Calu3 (cell line): ENCODE measurements at regions not wholly inside any gene's neighbourhood (a gene's known extent, or its start where the extent isn't known, plus 50 kb on each side); places are given as distances from the start of the nearest gene placed in this dataset.

ENCODE experiments used
- BruUV-seq: library from RNA; stranded (reverse); fragments of 400-500 nt; replicated peaks from 2 replicates; lab custom pipeline; 2021; lab: Mats Ljungman, UMichigan
- CTCF ChIA-PET: fragments of 300-600 bp; sonication (Branson Sonifier 250); formaldehyde crosslinking; loops from one replicate; lab custom pipeline; 2022; ENCODE audit warnings: antibody characterized with exemption; lab: Charles Lee
- DNase-seq: peaks from one replicate; pipeline ENCODE4 v3.0.0; 2022
- H3K27ac Mint-ChIP-seq: one replicate; pipeline ENCODE4 v1.8.0; 2022; ENCODE audit warnings: mixed read lengths; ENCODE audit not compliant: unreplicated experiment
- H3K27me3 Mint-ChIP-seq: one replicate; pipeline ENCODE4 v1.8.0; 2022; ENCODE audit warnings: mixed read lengths; ENCODE audit not compliant: unreplicated experiment
- H3K36me3 Mint-ChIP-seq: one replicate; pipeline ENCODE4 v1.8.0; 2022; ENCODE audit warnings: mild to moderate bottlenecking, moderate library complexity, mixed read lengths; ENCODE audit not compliant: insufficient read depth, unreplicated experiment
- H3K4me1 Mint-ChIP-seq: one replicate; pipeline ENCODE4 v1.8.0; 2022; ENCODE audit warnings: mild to moderate bottlenecking, low read depth, mixed read lengths; ENCODE audit not compliant: unreplicated experiment
- H3K4me3 Mint-ChIP-seq: one replicate; pipeline ENCODE4 v1.8.0; 2022; ENCODE audit warnings: mild to moderate bottlenecking, low read depth, moderate library complexity, mixed read lengths; ENCODE audit not compliant: unreplicated experiment
- H3K9me3 Mint-ChIP-seq: one replicate; pipeline ENCODE4 v1.8.0; 2022; ENCODE audit warnings: low read depth, mixed read lengths; ENCODE audit not compliant: unreplicated experiment
- intact Hi-C: fragments of 100-400 bp; cut with micrococcal nuclease; formaldehyde crosslinking; loops from one replicate; pipeline ENCODE4 v1.10.0; 2022; ENCODE audit not compliant: unreplicated experiment
- TF ChIP-seq, protein P1 (sequence below): fragments of 200-600 bp; IDR thresholded peaks from one replicate; pipeline ENCODE4 v1.8.0; 2022; ENCODE audit warnings: antibody characterized with exemption; ENCODE audit not compliant: unreplicated experiment

DNA sequence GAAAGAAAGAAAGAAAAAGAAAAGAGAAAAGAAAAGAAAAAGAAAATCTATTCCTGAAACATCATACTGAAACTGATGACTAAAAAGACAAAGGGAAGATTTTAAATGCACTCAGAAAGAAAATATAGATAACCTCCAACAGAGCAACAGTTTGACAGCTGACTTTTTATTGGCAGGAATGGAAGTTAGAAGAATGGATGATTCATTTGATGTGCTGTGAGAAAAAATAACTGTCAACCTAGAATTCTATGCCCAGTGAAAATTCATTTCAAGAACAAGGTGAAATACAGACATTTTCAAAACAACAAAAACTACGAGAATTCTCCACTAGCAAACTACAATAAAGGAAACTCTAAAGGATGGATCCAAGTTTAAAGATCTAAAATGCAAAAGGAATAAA is 50.5 kb upstream of the HSPA12A start:
- no TSS peak for BruUV-seq
- Mint-ChIP-seq H3K4me3 (no peak overlapping the region), H3K27ac (no peak overlapping the region), H3K36me3 (no peaks in the 10 kb centered on the region), H3K4me1 (no peaks in the 10 kb centered on the region), H3K27me3 (peaks cover 37% of the 10 kb centered on the region), H3K9me3 (no peaks in the 10 kb centered on the region)
- CTCF ChIA-PET, result no interaction called here
- TF ChIP-seq, protein P1, sequence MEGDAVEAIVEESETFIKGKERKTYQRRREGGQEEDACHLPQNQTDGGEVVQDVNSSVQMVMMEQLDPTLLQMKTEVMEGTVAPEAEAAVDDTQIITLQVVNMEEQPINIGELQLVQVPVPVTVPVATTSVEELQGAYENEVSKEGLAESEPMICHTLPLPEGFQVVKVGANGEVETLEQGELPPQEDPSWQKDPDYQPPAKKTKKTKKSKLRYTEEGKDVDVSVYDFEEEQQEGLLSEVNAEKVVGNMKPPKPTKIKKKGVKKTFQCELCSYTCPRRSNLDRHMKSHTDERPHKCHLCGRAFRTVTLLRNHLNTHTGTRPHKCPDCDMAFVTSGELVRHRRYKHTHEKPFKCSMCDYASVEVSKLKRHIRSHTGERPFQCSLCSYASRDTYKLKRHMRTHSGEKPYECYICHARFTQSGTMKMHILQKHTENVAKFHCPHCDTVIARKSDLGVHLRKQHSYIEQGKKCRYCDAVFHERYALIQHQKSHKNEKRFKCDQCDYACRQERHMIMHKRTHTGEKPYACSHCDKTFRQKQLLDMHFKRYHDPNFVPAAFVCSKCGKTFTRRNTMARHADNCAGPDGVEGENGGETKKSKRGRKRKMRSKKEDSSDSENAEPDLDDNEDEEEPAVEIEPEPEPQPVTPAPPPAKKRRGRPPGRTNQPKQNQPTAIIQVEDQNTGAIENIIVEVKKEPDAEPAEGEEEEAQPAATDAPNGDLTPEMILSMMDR, result no peak
- intact Hi-C loops, result no loop called here
- DNase-seq, result no peak

DNA sequence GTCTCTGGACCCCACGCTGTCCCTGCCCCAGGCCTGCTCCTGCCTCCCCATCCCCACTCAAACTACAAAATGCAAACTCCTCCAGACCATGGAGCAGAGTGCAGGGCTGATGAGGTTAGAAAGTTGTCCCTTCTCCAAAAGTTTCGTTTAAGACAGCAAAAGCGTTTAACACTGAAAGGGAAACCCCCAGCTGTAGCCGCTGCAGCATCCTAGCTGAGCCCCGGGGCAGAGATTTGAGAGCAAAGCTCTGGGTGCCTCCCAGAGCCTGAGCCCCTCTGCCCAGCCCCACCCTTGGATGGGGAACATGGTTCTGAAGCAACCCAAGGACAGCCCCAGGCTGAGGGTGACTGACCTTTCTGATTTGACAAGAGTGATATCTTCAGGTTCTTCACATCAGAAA is 52.8 kb upstream of the ENO4 start:
- Mint-ChIP-seq H3K4me3 (no peak overlapping the region), H3K27me3 (peaks cover 44% of the 10 kb centered on the region), H3K36me3 (no peaks in the 10 kb centered on the region), H3K4me1 (no peaks in the 10 kb centered on the region), H3K27ac (no peak overlapping the region), H3K9me3 (no peaks in the 10 kb centered on the region)
- CTCF ChIA-PET, result interaction anchor here (0.8 to 2.9 kb wide), 4 partner anchors 93 to 379 kb away, joined by 3 to 46 read pairs (median 15); no protein-coding TSS in a partner anchor
- TF ChIP-seq, protein P1, result no peak
- no peak for DNase-seq
- intact Hi-C loops, result loop anchor here (2.0 to 5.0 kb wide), 2 partner anchors 276 to 370 kb away; no protein-coding TSS in a partner anchor
- BruUV-seq, result no TSS peak

DNA sequence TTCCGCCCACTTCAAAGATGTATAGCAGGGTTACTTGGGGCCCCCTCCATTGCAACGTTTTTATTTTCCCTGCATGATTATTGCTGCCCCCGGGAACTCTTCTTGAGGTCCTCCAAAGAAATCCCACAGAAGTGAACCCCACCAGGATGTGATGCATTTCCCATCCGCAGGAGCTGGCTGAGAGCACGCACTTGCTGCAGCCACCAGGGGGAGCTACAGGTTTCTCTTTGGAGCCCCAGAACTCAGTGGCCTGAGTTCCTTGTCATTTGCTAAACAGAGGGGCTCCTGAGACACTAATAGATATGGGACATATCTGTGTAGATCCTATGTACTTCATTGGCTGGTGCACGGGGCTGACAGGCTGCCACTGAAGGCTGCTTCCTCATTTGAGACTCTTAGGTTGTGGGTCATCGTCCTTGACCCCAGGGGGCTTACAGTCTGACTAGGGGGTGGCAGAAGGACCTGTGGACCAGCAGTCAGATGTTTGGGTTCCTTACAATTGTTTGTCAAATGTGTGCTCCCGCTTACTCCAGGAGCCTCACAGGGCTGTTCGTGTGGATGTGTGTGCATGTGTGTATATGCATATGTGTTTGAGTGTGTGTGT is 52.3 kb upstream of the ENO4 start:
- Mint-ChIP-seq H3K4me1 (no peaks in the 10 kb centered on the region), H3K36me3 (no peaks in the 10 kb centered on the region), H3K9me3 (no peaks in the 10 kb centered on the region), H3K27me3 (peaks cover 43% of the 10 kb centered on the region), H3K27ac (no peak overlapping the region), H3K4me3 (no peak overlapping the region)
- CTCF ChIA-PET, result interaction anchor here (0.8 to 2.9 kb wide), 4 partner anchors 93 to 378 kb away, joined by 3 to 46 read pairs (median 15); no protein-coding TSS in a partner anchor
- intact Hi-C loops, result loop anchor here (1.0 to 5.0 kb wide), 3 partner anchors 275 to 378 kb away; no protein-coding TSS in a partner anchor
- BruUV-seq, result no TSS peak
- peak; percentile 79 for DNase-seq
- TF ChIP-seq, protein P1, result peak; percentile 76

DNA sequence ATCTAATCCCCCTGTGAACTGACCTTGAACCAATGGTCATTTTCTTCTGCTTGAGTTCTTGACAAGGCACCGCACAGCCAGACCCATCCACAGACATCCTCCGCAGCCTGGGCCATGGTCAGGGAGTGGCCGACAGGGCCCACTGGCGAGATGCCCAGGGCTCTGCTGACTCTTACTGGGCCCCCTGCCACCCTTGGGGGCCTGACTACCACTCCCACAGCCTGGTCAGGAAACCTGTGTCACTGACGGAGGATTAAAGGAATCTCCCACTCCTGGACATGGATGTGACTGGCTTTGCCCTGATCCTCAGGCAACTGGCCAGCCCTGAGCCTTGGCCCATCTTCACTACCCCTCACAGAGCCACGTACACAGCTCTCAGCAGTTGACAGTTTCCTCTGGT is 50.4 kb upstream of the ENO4 start:
- Mint-ChIP-seq H3K36me3 (no peaks in the 10 kb centered on the region), H3K9me3 (no peaks in the 10 kb centered on the region), H3K4me1 (no peaks in the 10 kb centered on the region), H3K4me3 (no peak overlapping the region), H3K27ac (no peak overlapping the region), H3K27me3 (peaks cover 39% of the 10 kb centered on the region)
- DNase-seq, result no peak
- TF ChIP-seq, protein P1, result no peak
- intact Hi-C loops, result loop anchor here (5.0 kb wide), 1 partner anchor 273 kb away; no protein-coding TSS in a partner anchor
- no TSS peak for BruUV-seq
- CTCF ChIA-PET, result interaction anchor here (0.8 to 1.7 kb wide), 2 partner anchors 11 to 376 kb away, joined by 3 to 6 read pairs; no protein-coding TSS in a partner anchor
